Neuronal stem cell (in vitro differentiated cells): ENCODE measurements at regions not wholly inside any gene's neighbourhood (a gene's known extent, or its start where the extent isn't known, plus 50 kb on each side); places are given as distances from the start of the nearest gene placed in this dataset.
"Not testable (repeated sequence)": the region's sequence is repeated elsewhere in the genome, so short reads cannot be mapped to it uniquely, and the experiment has no call there.

Experiments used
- DNase-seq: peaks from one replicate; pipeline ENCODE4 v3.0.0-alpha.2; 2013; ENCODE audit warnings: low spot score
- H2AFZ ChIP-seq: one replicate; pipeline ENCODE4 v1.6.1; 2013; ENCODE audit warnings: mild to moderate bottlenecking, low read length, inconsistent platforms
- H2AK5ac ChIP-seq: 2 replicates; pipeline ENCODE4 v1.6.1; 2013; ENCODE audit warnings: low read depth, mild to moderate bottlenecking, inconsistent platforms, low read length, moderate library complexity, mixed read lengths
- H2BK120ac ChIP-seq: 2 replicates; pipeline ENCODE4 v1.6.1; 2013; ENCODE audit warnings: low read depth, mild to moderate bottlenecking, inconsistent platforms, low read length, moderate library complexity, mixed read lengths
- H2BK12ac ChIP-seq: one replicate; pipeline ENCODE4 v1.6.1; 2013; ENCODE audit warnings: low read length, inconsistent platforms
- H2BK15ac ChIP-seq: 2 replicates; pipeline ENCODE4 v1.6.1; 2013; ENCODE audit warnings: mild to moderate bottlenecking, low read length, inconsistent platforms, mixed read lengths
- H2BK5ac ChIP-seq: one replicate; pipeline ENCODE4 v1.6.1; 2013; ENCODE audit warnings: inconsistent platforms, mild to moderate bottlenecking, low read length, moderate library complexity
- H3K14ac ChIP-seq: one replicate; pipeline ENCODE4 v1.6.1; 2013; ENCODE audit warnings: low read length, inconsistent platforms
- H3K18ac ChIP-seq: 2 replicates; pipeline ENCODE4 v1.6.1; 2013; ENCODE audit warnings: low read length, inconsistent platforms
- H3K23ac ChIP-seq: 2 replicates; pipeline ENCODE4 v1.6.1; 2013; ENCODE audit warnings: low read depth, mild to moderate bottlenecking, mixed read lengths, low read length, inconsistent platforms; ENCODE audit not compliant: poor library complexity
- H3K27ac ChIP-seq: replicated peaks from 3 replicates; pipeline ENCODE4 v1.5.1; 2013; ENCODE audit warnings: low read length, inconsistent platforms
- H3K27me3 ChIP-seq, 3 experiments: 2 replicates each; pipeline ENCODE4 v1.6.1; 2013; ENCODE audit warnings: low read length in 3 of 3, mild to moderate bottlenecking in 2 of 3, inconsistent platforms in 1 of 3, low read depth in 1 of 3, mixed read lengths in 1 of 3, moderate library complexity in 1 of 3; ENCODE audit not compliant: control insufficient read depth in 3 of 3, insufficient read depth in 3 of 3
- H3K36me3 ChIP-seq, 2 donors: replicated peaks in 1 of 2; 2 replicates each; pipeline ENCODE4 v1.6.1; 2013; ENCODE audit warnings: low read length in 2 of 2; ENCODE audit not compliant: control insufficient read depth in 2 of 2, insufficient read depth in 2 of 2
- H3K4ac ChIP-seq: 2 replicates; pipeline ENCODE4 v1.6.1; 2013; ENCODE audit warnings: inconsistent platforms, mild to moderate bottlenecking, low read length, moderate library complexity
- H3K4me1 ChIP-seq, 2 donors: 1 replicate in 1 of 2; 2 replicates in 1 of 2; pipeline ENCODE4 v1.6.1; 2013; ENCODE audit warnings: low read length in 2 of 2, low read depth in 1 of 2; ENCODE audit not compliant: control insufficient read depth in 2 of 2, insufficient read depth in 1 of 2
- H3K4me2 ChIP-seq: one replicate; pipeline ENCODE4 v1.6.1; 2013; ENCODE audit warnings: mild to moderate bottlenecking, low read length, inconsistent platforms; ENCODE audit not compliant: insufficient read depth, poor library complexity, severe bottlenecking
- H3K4me3 ChIP-seq, 2 donors: 2 replicates each; pipeline ENCODE4 v1.5.1; 2013; ENCODE audit warnings: low read length in 2 of 2, mild to moderate bottlenecking in 2 of 2, inconsistent platforms in 1 of 2, moderate library complexity in 1 of 2
- H3K79me1 ChIP-seq: one replicate; pipeline ENCODE4 v1.6.1; 2013; ENCODE audit warnings: low read depth, mild to moderate bottlenecking, inconsistent platforms, low read length, moderate library complexity
- H3K9ac ChIP-seq: one replicate; pipeline ENCODE4 v1.6.1; 2013; ENCODE audit warnings: mild to moderate bottlenecking, low read depth, low read length, inconsistent platforms; ENCODE audit not compliant: poor library complexity
- H3K9me3 ChIP-seq, 2 donors: replicated peaks in 1 of 2; 2 replicates each; pipeline versions ENCODE3 to v1.6.1; 2013; ENCODE audit warnings: low read length in 2 of 2, mild to moderate bottlenecking in 2 of 2, inconsistent platforms in 1 of 2, low read depth in 1 of 2, mixed read lengths in 1 of 2, moderate library complexity in 1 of 2; ENCODE audit not compliant: control insufficient read depth in 2 of 2, insufficient read depth in 1 of 2
- H4K8ac ChIP-seq: one replicate; pipeline ENCODE4 v1.6.1; 2013; ENCODE audit warnings: low read depth, mild to moderate bottlenecking, inconsistent platforms, low read length, moderate library complexity
- H4K91ac ChIP-seq: one replicate; pipeline ENCODE4 v1.6.1; 2013; ENCODE audit warnings: low read length, low read depth, mild to moderate bottlenecking, inconsistent platforms; ENCODE audit not compliant: poor library complexity
- WGBS, 2 donors: extraction: QIAGEN DNeasy Blood & Tissue Kit; methylation state at CpG; one replicate each; pipeline ENCODE4 v1.1.7; 2013; ENCODE audit warnings: missing lambda C conversion rate in 2 of 2, mixed read lengths in 1 of 2; ENCODE audit not compliant: insufficient read length in 2 of 2, insufficient replicate concordance in 1 of 2; ENCODE audit errors: extremely low coverage in 2 of 2; 5-methylcytosine and 5-hydroxymethylcytosine counted together

GRCh38 chr20:47886454-47887041 lies 101.3 kb upstream of the SULF2 start:
- Histone ChIP-seq H3K4me1 (no peaks in the 10 kb centered on the region), H2BK15ac (no peak overlapping the region), H4K91ac (no peak overlapping the region), H3K27me3 (peaks cover 0 to 5% (median 0%) of the 10 kb centered on the region in 3 experiments), H3K9me3 (peaks cover 0 to 1% of the 10 kb centered on the region in 2 donors), H2BK12ac (no peak overlapping the region), H3K14ac (no peak overlapping the region), H3K18ac (peak overlapping the region; percentile 45), H4K8ac (peak overlapping the region; percentile 7), H3K36me3 (no peaks in the 10 kb centered on the region), H2BK120ac (no peak overlapping the region), H2BK5ac (no peak overlapping the region), H2AFZ (no peak overlapping the region), H2AK5ac (peak overlapping the region; percentile 17), H3K4me3 (no peak overlapping the region), H3K4ac (no peak overlapping the region), H3K4me2 (no peak overlapping the region), H3K23ac (no peak overlapping the region), H3K9ac (no peak overlapping the region), H3K27ac (no peak overlapping the region), H3K79me1 (no peaks in the 10 kb centered on the region)
- DNase-seq, result no peak
- WGBS, 2 donors, result no CpG with 5 or more reads among the region's 18 CpGs

- Histone ChIP-seq H3K18ac (peak overlapping the region; percentile 45), H3K14ac (no peak overlapping the region), H3K4me1 (no peaks in the 10 kb centered on the region), H3K9me3 (peaks cover 0 to 1% of the 10 kb centered on the region in 2 donors), H3K36me3 (no peaks in the 10 kb centered on the region), H2BK12ac (no peak overlapping the region), H2AK5ac (no peak overlapping the region), H2BK15ac (no peak overlapping the region), H2BK5ac (no peak overlapping the region), H4K8ac (no peak overlapping the region), H4K91ac (no peak overlapping the region), H3K4me2 (no peak overlapping the region), H3K4ac (no peak overlapping the region), H3K4me3 (no peak overlapping the region), H3K9ac (no peak overlapping the region), H3K27ac (no peak overlapping the region), H3K27me3 (peaks cover 0 to 5% (median 0%) of the 10 kb centered on the region in 3 experiments), H2BK120ac (no peak overlapping the region), H2AFZ (no peak overlapping the region), H3K79me1 (no peaks in the 10 kb centered on the region), H3K23ac (no peak overlapping the region)
- WGBS, 2 donors, result no CpG with 5 or more reads among the region's 8 CpGs
- DNase-seq, result no peak
Observed at GRCh38 chr20:47885909-47886453, 100.7 kb upstream of the SULF2 start.

DNA sequence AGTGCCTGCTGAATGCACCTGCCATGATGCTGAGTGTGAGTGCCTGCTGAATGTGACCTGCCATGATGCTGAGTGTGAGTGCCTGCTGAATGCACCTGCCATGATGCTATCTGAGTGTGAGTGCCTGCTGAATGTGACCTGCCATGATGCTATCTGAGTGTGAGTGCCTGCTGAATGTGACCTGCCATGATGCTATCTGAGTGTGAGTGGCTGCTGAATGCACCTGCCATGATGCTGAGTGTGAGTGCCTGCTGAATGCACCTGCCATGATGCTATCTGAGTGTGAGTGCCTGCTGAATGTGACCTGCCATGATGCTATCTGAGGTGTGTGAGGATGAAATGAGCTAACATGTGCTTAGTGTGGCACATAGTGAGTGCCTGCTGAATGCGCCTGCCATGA lies 98.7 kb upstream of the SULF2 start:
- WGBS, 2 donors, result no CpG with 5 or more reads among the region's 1 CpG
- H3K4me3 ChIP-seq, H3K4me2 ChIP-seq, H3K14ac ChIP-seq, H3K79me1 ChIP-seq, H3K36me3 ChIP-seq, H3K4me1 ChIP-seq, H2BK12ac ChIP-seq, H2AK5ac ChIP-seq, H2AFZ ChIP-seq, H2BK120ac ChIP-seq, H3K9me3 ChIP-seq, H2BK5ac ChIP-seq, H3K27me3 ChIP-seq, H2BK15ac ChIP-seq, H3K23ac ChIP-seq, DNase-seq, H4K91ac ChIP-seq, H3K18ac ChIP-seq, H4K8ac ChIP-seq, H3K4ac ChIP-seq, H3K27ac ChIP-seq, H3K9ac ChIP-seq: not testable (repeated sequence)

DNA sequence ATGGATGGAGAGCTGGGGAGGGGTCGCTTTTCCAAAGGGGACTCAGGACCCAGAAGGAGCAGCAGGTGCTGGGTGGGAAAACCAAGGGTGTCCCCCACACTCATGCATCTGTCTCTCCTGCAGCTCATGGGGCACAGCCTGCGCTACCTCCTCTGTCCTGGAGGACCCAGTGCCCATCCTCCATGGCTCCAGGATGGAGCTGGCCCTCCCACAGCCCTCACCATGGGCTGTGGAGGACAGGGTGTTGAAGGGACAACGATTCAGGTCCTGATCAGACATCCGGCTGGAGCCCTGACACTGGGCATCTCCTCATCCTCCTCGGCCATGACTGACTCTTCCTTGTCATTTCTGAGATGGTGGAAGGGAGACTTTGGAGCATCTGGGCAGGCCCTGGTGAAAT lies 97.9 kb upstream of the SULF2 start:
- peaks cover 0 to 5% of the 10 kb centered on the region in 2 donors for H3K4me1 ChIP-seq
- no peak overlapping the region for H4K91ac ChIP-seq
- H4K8ac ChIP-seq, result no peak overlapping the region
- no peak overlapping the region for H2BK15ac ChIP-seq
- no peak overlapping the region for H3K14ac ChIP-seq
- no peak for DNase-seq
- no peak overlapping the region for H3K27ac ChIP-seq
- no peak overlapping the region for H2BK12ac ChIP-seq
- peaks cover 0 to 5% of the 10 kb centered on the region in 2 donors for H3K9me3 ChIP-seq
- H2BK5ac ChIP-seq, result no peak overlapping the region
- WGBS, 2 donors, result no CpG with 5 or more reads among the region's 5 CpGs
- no peak overlapping the region for H3K23ac ChIP-seq
- no peak overlapping the region for H3K4me2 ChIP-seq
- no peak overlapping the region for H2BK120ac ChIP-seq
- no peak overlapping the region for H2AK5ac ChIP-seq
- peak overlapping the region; percentile 44 for H3K18ac ChIP-seq
- no peak overlapping the region for H3K4me3 ChIP-seq
- no peak overlapping the region for H3K4ac ChIP-seq
- H3K36me3 ChIP-seq, result no peaks in the 10 kb centered on the region
- no peak overlapping the region for H3K9ac ChIP-seq
- H3K27me3 ChIP-seq, result peaks cover 0 to 5% (median 0%) of the 10 kb centered on the region in 3 experiments
- no peak overlapping the region for H2AFZ ChIP-seq
- no peaks in the 10 kb centered on the region for H3K79me1 ChIP-seq
